HUES6 (cell line): ENCODE measurements at regions not wholly inside any gene's neighbourhood (a gene's known extent, or its start where the extent isn't known, plus 50 kb on each side); places are given as distances from the start of the nearest gene placed in this dataset.

Experiments
- H3K27ac ChIP-seq: 2 replicates; pipeline ENCODE4 v1.7.0; 2013; ENCODE audit warnings: low read depth, mild to moderate bottlenecking, low read length, inconsistent platforms
- H3K27me3 ChIP-seq: 2 replicates; pipeline ENCODE4 v1.6.1; 2013; ENCODE audit warnings: low read length; ENCODE audit not compliant: control insufficient read depth, insufficient read depth
- H3K36me3 ChIP-seq: 2 replicates; pipeline ENCODE4 v1.6.1; 2013; ENCODE audit warnings: low read length; ENCODE audit not compliant: control insufficient read depth, insufficient read depth
- H3K4me1 ChIP-seq: 2 replicates; pipeline ENCODE4 v1.6.1; 2013; ENCODE audit warnings: low read length; ENCODE audit not compliant: control insufficient read depth, insufficient read depth
- H3K4me3 ChIP-seq: 2 replicates; pipeline ENCODE4 v1.5.1; 2013; ENCODE audit warnings: low read depth, low read length
- H3K9ac ChIP-seq: one replicate; pipeline ENCODE4 v1.6.1; 2013; ENCODE audit warnings: mild to moderate bottlenecking, low read length
- H3K9me3 ChIP-seq: 2 replicates; pipeline ENCODE4 v1.6.1; 2013; ENCODE audit warnings: low read depth, low read length; ENCODE audit not compliant: control insufficient read depth, insufficient read depth

DNA sequence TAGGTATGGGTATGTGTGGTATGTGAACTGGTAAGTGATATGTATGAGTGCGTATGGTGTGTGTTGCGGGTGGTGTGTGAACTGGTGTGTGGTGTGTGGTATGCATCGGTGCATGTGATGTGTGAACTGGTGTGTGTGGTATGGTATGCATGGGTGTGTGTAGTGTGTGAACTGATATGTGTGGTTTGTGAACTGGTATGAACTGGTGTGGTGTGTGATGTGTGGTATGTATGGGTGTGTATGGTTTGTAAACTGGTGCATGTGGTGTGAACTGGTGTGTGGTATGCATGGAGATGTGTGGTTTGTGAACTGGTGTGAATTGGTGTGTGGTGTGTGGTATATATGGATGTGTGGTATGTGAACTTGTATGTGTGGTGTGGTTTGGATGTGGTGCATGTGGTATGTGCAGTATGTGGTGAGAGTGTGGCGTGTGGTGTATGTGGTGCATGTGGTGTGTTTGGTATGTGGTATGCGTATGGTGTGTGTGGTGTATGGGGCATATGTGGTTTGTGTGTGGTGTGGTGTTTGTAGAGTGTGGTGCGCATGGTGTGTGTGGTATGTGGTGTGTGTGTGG, 208.9 kb upstream of the TNP1 start:
- no peaks in the 10 kb centered on the region for H3K27me3 ChIP-seq
- no peaks in the 10 kb centered on the region for H3K36me3 ChIP-seq
- H3K4me1 ChIP-seq: peaks cover 12% of the 10 kb centered on the region
- H3K9ac ChIP-seq: no peak overlapping the region
- H3K27ac ChIP-seq: no peak overlapping the region
- no peak overlapping the region for H3K4me3 ChIP-seq
- H3K9me3 ChIP-seq: peaks cover 13% of the 10 kb centered on the region; the same call in 1 of the 2 replicates

DNA sequence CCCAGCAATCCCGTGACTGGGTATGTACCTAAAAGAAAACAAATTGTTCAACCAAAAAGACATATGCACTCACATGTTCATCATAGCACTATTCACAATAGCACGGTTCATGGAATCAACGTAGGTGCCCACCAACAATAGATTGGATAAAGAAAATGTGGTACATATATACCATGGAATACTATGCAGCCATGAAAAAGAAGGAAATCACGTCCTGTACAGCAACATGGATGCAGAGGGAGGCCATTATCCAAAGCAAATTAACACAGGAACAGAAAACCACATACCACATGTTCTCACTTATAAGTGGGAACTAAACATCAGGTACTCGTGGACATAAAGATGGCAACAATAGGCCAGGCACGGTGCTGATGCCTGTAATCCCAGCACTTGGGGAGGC, 207.9 kb upstream of the TNP1 start:
- Histone ChIP-seq H3K27me3 (no peaks in the 10 kb centered on the region), H3K36me3 (no peaks in the 10 kb centered on the region), H3K27ac (no peak overlapping the region), H3K9me3 (peaks cover 13% of the 10 kb centered on the region; the same call in 1 of the 2 replicates), H3K4me1 (peaks cover 17% of the 10 kb centered on the region), H3K9ac (no peak overlapping the region), H3K4me3 (no peak overlapping the region)

DNA sequence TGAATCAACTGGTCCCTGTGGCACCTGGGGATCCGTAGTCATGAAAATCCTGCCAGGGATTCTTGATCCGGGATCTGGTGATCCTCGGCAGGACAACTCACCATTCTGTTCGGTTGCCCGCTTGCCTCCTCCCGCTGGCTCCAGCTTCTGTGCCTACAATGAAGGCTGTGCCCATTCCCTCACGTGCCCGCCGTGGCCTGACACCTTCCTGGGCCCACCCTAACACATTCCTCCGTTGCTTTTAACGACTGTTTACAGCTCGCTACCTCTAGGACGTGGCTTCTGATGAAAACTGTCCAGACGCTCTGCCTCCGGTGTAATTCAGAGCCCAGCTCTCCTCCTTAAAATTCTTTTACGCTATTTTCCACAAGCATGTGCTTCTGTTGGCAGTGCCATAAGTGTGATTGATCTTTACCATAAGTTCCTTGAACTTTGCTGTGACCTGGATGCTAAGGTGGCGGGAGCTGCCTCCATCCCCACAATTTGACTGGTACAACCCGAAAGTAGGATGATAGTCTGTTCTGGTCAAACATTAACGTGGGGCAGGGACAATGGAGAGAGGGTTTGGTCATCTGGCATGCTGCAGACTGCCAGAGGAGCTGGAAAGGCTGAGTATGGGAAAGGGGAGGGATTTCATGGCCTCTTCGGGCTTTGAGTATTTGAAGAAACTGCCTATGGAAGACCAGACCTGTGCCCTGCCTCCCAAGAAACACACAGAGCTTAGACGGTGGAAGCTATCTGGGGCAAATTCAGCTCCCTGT, 206.8 kb upstream of the TNP1 start:
- Histone ChIP-seq H3K4me1 (peaks cover 17% of the 10 kb centered on the region), H3K4me3 (no peak overlapping the region), H3K27me3 (no peaks in the 10 kb centered on the region), H3K27ac (no peak overlapping the region), H3K9ac (no peak overlapping the region), H3K9me3 (peaks cover 13% of the 10 kb centered on the region; the same call in 1 of the 2 replicates), H3K36me3 (no peaks in the 10 kb centered on the region)

DNA sequence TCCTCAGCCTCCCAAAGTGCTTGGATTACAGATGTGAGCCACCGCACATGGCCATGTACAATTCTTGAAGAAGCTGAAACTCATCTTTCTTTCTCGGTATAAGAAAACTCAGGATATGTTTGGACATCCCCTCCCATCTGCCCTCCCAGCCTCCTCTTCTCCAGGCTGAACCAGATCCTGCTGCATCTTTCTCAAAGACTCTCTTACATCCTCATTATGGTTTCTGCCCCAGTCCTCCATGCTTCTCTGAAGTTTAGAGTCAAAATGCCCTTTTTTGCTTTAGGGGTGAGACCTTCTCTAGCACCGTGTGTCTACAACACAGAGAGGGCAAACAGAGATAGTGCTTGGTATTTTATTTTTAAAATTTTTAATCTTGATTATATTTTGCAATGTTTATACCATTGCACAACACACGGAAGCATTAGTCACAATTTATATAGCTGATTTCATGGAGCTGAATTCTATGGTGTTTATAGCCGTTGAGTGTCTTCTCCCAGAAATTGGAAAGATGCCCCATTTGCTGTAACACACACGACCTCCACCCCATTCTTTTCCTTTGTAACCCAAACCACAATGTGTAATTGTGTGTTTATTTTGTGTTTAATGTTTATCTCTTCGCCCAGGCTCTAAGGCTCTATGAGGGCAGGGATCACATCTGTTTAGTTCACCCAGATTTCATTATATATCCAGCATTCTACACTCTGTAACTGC, 206.0 kb upstream of the TNP1 start:
- Histone ChIP-seq H3K4me1 (peaks cover 17% of the 10 kb centered on the region), H3K36me3 (no peaks in the 10 kb centered on the region), H3K9ac (no peak overlapping the region), H3K9me3 (peaks cover 13% of the 10 kb centered on the region; the same call in 1 of the 2 replicates), H3K4me3 (no peak overlapping the region), H3K27me3 (no peaks in the 10 kb centered on the region), H3K27ac (no peak overlapping the region)

DNA sequence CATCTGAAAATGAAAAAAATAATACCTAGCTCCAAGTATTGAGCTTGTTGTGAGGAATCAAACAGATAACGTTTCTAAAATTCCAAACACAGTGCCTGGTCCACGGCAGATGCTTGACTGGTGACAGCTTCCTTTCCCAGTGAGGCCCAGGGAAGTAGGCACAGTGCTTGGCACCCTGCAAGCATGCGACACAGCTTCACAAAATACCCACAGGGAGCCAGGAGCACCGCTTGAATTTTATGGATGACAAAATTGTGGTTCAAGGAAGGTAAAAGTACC, 205.1 kb upstream of the TNP1 start:
- H3K27me3 ChIP-seq: no peaks in the 10 kb centered on the region
- H3K4me3 ChIP-seq: no peak overlapping the region
- H3K4me1 ChIP-seq: peaks cover 17% of the 10 kb centered on the region
- H3K9ac ChIP-seq: no peak overlapping the region
- H3K36me3 ChIP-seq: no peaks in the 10 kb centered on the region
- H3K9me3 ChIP-seq: peaks cover 13% of the 10 kb centered on the region; the same call in 1 of the 2 replicates
- H3K27ac ChIP-seq: no peak overlapping the region

DNA sequence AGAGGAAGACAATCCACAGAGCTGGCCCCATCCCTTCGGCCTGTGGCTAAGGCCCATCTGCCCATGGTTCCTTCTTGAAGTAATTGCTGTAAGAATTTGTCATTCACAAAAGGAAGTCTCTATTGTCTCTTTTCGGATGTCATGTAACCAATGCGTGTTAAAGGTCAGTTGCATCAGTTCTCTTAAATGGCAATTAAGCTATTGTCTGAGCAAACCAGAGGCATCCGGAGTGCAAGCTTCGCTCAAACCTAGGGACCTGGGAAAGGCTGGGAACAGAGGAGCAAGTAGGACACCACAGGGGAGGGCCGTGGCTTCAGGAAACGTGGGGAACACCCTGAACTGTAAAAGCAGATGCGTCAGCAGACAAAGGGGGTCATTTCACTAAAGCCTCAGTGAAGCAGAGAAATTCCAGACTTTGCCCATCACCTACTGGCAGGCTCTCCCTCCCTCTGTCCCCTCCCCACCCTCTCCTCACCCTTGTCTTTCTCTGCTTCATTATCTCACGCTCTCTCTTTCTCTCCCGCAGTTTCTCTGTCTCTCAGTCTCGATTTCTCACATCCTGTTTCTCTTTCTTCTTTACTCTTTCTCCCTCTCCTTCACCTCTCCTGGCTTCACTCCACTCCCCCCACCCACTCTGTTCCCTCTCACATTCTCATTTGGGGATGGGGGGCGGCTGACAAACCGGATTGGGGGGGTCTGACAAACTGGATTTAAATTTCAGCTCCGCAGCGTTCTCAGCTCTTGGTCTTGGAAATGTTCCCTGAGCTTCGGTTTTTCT, 204.6 kb upstream of the TNP1 start:
- no peak overlapping the region for H3K27ac ChIP-seq
- no peaks in the 10 kb centered on the region for H3K36me3 ChIP-seq
- peaks cover 13% of the 10 kb centered on the region; the same call in 1 of the 2 replicates for H3K9me3 ChIP-seq
- H3K9ac ChIP-seq: no peak overlapping the region
- H3K4me3 ChIP-seq: no peak overlapping the region
- no peaks in the 10 kb centered on the region for H3K27me3 ChIP-seq
- peaks cover 17% of the 10 kb centered on the region for H3K4me1 ChIP-seq

DNA sequence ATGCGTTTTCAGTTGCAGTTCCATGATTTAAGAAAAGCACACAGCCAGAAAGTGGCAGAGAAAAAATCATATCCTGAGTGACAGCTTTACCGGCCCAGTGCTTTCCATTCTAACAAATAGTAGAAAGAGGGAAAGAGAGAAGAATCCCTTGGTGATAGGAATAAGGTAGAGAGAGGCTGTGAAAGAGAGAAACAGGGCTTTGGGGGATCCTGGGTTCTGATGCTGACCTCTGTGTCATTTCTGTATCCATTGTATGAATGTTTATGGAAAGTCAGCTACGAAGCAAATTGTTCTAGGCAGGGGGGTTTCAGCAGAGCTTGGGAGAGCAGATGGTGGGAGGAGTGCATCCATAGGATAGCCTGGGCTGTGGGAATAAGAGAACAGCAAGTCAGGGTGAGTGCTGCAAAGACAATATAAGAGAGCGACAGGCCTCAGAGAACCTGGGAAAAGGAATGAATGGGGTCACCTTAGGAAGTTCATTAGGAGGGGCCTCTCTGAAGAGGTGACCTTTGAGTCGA, 203.4 kb upstream of the TNP1 start:
- Histone ChIP-seq H3K9ac (no peak overlapping the region), H3K36me3 (no peaks in the 10 kb centered on the region), H3K27me3 (no peaks in the 10 kb centered on the region), H3K9me3 (peaks cover 4% of the 10 kb centered on the region; the same call in 1 of the 2 replicates), H3K27ac (no peak overlapping the region), H3K4me1 (peaks cover 17% of the 10 kb centered on the region), H3K4me3 (no peak overlapping the region)

DNA sequence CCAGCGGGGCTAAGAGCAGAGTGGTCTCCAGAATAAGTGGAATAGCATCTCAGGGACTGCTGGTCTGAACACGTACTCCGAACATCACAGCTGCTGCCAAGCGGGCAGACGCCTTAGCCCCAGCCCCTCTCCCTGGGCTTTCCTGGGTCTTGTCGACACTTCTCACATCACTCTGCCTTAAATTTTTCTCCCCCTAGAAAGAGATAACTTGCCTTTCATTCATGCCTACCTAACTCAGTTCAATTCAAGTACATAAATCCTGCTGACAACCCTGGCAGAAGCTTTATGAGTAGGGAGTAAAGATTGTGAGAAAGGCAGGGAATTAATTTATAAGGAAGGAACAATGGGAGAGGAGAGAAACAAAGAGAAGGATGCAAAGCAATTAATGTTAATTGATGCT, 202.9 kb upstream of the TNP1 start:
- Histone ChIP-seq H3K9ac (no peak overlapping the region), H3K9me3 (0 out of 2 replicates have a peak, but pooled peaks cover 2% of the 10 kb centered on the region), H3K27me3 (no peaks in the 10 kb centered on the region), H3K4me1 (peaks cover 17% of the 10 kb centered on the region), H3K4me3 (no peak overlapping the region), H3K36me3 (no peaks in the 10 kb centered on the region), H3K27ac (no peak overlapping the region)

DNA sequence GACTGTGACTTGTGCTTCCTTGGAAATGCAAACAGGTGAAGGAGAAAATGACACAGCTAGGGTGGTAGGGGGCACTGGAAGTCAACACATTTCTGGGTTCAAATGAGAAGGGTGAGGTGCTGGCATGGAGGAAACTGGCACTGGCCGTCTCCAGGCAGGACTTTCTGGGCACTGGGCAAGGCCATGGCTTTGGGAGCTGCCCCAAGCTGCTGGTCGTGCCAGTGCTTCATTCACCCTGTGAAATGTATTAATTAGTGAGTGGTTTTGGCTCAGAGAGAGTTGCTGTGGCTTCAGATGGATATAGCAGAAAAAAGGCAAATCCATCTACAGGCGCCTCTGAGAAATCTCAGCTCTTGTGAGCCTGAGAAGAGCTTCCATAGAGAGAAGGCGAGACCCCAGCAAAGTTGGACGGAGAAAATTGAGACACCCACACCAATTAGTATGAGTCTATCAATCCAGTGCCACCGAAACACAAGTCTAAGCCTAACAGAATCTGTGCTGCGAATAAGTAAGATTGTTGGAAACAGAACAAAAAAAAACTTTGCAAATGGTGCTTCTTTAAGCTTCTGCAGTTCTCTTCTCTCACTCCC, 202.1 kb upstream of the TNP1 start:
- no peaks in the 10 kb centered on the region for H3K9me3 ChIP-seq
- no peak overlapping the region for H3K4me3 ChIP-seq
- no peaks in the 10 kb centered on the region for H3K36me3 ChIP-seq
- no peak overlapping the region for H3K9ac ChIP-seq
- no peak overlapping the region for H3K27ac ChIP-seq
- H3K27me3 ChIP-seq: no peaks in the 10 kb centered on the region
- peaks cover 17% of the 10 kb centered on the region for H3K4me1 ChIP-seq

DNA sequence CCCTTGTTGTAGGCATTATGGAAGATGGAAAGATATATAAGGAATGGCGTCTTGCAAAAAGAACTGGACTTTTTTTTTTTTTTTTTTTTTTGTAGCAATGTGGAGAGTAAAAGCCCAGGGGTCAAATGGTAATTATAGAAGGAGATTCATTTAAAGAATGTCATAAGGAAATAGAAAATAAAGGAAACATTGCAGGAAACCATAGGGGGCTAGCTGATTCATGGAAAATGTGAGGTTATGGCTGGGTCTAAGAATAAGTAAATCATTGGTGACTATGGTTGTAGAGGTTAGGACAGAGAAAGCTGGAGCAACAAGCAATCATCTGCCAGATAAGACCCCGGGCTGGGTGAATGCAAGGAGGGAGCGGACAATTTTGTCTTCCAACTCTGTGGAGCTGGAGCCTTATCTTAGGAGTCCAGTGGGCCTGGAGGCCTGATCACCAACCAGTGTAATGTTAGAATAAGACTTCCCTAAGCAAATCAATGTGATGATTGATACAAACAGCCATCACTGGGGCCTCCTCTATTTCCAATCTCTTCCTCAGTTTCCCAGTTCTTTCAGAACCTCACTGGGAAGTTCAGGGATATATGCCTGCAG, 201.2 kb upstream of the TNP1 start:
- peaks cover 17% of the 10 kb centered on the region for H3K4me1 ChIP-seq
- no peak overlapping the region for H3K9ac ChIP-seq
- H3K27me3 ChIP-seq: no peaks in the 10 kb centered on the region
- no peaks in the 10 kb centered on the region for H3K36me3 ChIP-seq
- H3K4me3 ChIP-seq: no peak overlapping the region
- H3K27ac ChIP-seq: no peak overlapping the region
- no peaks in the 10 kb centered on the region for H3K9me3 ChIP-seq
